Heart right ventricle (tissue), 16 donors: ENCODE measurements at regions not wholly inside any gene's neighbourhood (a gene's known extent, or its start where the extent isn't known, plus 50 kb on each side); places are given as distances from the start of the nearest gene placed in this dataset.

Experiments used
- ATAC-seq, 8 donors: fragments of 200-7000 bp; cut with Tn5 transposase; one replicate each; pipeline ENCODE4 v1.9.1; 2020; ENCODE audit warnings: mild to moderate bottlenecking in 8 of 8, moderate library complexity in 8 of 8, moderate number of reproducible peaks in 1 of 8
- DNase-seq, 2 donors: peaks; one replicate each; pipeline ENCODE4 v3.0.0-alpha.2; 2020
- H3K27ac ChIP-seq, 10 donors: fragments of 200-600 bp; sonication (generic) in 2 of 10; one replicate each; pipeline versions ENCODE4 v1.5.0 to v1.8.0; 2020 to 2022; ENCODE audit warnings: mild to moderate bottlenecking in 3 of 10
- H3K27me3 ChIP-seq, 7 donors: fragments of 200-600 bp; one replicate each; pipeline ENCODE4 v1.8.0; 2021 to 2022; ENCODE audit warnings: mild to moderate bottlenecking in 2 of 7
- H3K36me3 ChIP-seq, 9 donors: fragments of 200-600 bp; sonication (generic) in 1 of 9; one replicate each; pipeline versions ENCODE4 v1.5.0 to v1.8.0; 2020 to 2022; ENCODE audit warnings: mild to moderate bottlenecking in 2 of 9
- H3K4me1 ChIP-seq, 9 donors: fragments of 200-600 bp; sonication (generic) in 1 of 9; one replicate each; pipeline versions ENCODE4 v1.5.0 to v1.8.0; 2020 to 2022; ENCODE audit warnings: mild to moderate bottlenecking in 4 of 9
- H3K4me3 ChIP-seq, 10 donors: fragments of 200-600 bp; sonication (generic) in 2 of 10; one replicate each; pipeline versions ENCODE4 v1.5.0 to v1.8.0; 2020 to 2022; ENCODE audit warnings: mild to moderate bottlenecking in 7 of 10, moderate library complexity in 2 of 10
- H3K9me3 ChIP-seq, 11 donors: fragments of 200-600 bp in 10 of 11; sonication (generic) in 2 of 11; one replicate each; pipeline versions ENCODE4 v1.5.0 to v1.8.0; 2013 to 2022; ENCODE audit warnings: mild to moderate bottlenecking in 2 of 11, control low read depth in 1 of 11, moderate library complexity in 1 of 11
- WGBS, 2 donors: extraction: QIAGEN DNeasy Blood & Tissue Kit; methylation state at CpG; one replicate each; pipeline ENCODE4 v1.1.7; 2013; ENCODE audit warnings: inconsistent platforms in 1 of 2; 5-methylcytosine and 5-hydroxymethylcytosine counted together
- intact Hi-C, 10 donors: fragments of 100-400 bp; cut with DNase I; formaldehyde crosslinking; loops; one replicate each; pipeline versions ENCODE4 v1.11.1 to v1.14.2; 2022
- TF ChIP-seq, protein P1 (sequence below), 9 donors: fragments of 200-600 bp; sonication (generic) in 2 of 9; IDR thresholded peaks; one replicate each; pipeline versions ENCODE4 v1.5.0 to v1.8.0; 2021 to 2022; ENCODE audit warnings: antibody characterized with exemption in 9 of 9, mild to moderate bottlenecking in 5 of 9, moderate library complexity in 1 of 9
- donor health status: Arrhythmogenic right ventricular cardiomyopathy.
- donor health status: ischemic (EF 13 %, LVEDD 7.1; RV severe dilation, severe dysfunction).
- donor health status: healthy with polysubstance abuse.
- donor health status: DM: no; HTN: yes; CAD: no.
- donor health status: DM: no; HTN: no; CAD: no.
- donor health status: ischemic (EF 25% LVEDD 6.9; RV normal size, moderate dysfunction).
- donor health status: ischemic (EF 25% LVEDD 5.7; RV mildly dilated, moderate dysfunction).
- donor health status: healthy.
- donor health status: DM: yes; HTN: yes; CAD: no.
- donor health status: Ischemic cardiomyopathy.
- donor health status: ischemic (EF 35%, LVEDD 5.7; RV mildly dilated, moderate dysfunction).
- donor health status: nonischemic (EF 11% LVEDD 7.7; RV severe dilation, severe dysfunction).
- donor health status: DM: yes; HTN: yes; CAD: no.
- donor health status: PGD.
- donor health status: ischemic (EF 29% LVEDD 5.4; RV normal size, mild dysfunction).
- donor health status: nonischemic (EF 23%, LVEDD 6.1; RV moderate dilation, normal function).

DNA sequence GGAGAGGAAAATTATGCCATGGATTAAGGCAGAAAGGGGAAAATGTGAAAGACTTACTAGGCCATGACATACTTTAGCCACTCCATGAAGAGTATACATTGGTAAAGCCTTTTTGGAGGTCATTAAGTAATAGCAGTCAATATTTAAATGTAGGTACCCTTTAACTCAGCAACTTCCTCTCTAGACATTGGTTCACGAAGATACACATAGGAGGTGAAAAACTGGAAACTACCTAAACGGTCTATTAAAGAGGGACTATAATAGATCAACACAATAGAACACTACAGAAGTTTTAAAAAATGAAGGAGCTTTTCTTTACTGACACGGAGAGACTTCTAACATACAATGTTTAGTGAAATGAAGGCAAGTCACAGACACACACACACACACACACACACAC, 68.2 kb upstream of the BMAL1 start:
- Histone ChIP-seq H3K9me3 (no peaks in the 10 kb centered on the region), H3K27me3 (peaks cover 0 to 7% (median 0%) of the 10 kb centered on the region in 7 donors), H3K4me3 (no peak overlapping the region), H3K36me3 (no peaks in the 10 kb centered on the region), H3K27ac (no peak overlapping the region), H3K4me1 (peaks cover 0 to 32% (median 7%) of the 10 kb centered on the region in 9 donors)
- ATAC-seq: no peak
- no peak for DNase-seq
- TF ChIP-seq, protein P1, sequence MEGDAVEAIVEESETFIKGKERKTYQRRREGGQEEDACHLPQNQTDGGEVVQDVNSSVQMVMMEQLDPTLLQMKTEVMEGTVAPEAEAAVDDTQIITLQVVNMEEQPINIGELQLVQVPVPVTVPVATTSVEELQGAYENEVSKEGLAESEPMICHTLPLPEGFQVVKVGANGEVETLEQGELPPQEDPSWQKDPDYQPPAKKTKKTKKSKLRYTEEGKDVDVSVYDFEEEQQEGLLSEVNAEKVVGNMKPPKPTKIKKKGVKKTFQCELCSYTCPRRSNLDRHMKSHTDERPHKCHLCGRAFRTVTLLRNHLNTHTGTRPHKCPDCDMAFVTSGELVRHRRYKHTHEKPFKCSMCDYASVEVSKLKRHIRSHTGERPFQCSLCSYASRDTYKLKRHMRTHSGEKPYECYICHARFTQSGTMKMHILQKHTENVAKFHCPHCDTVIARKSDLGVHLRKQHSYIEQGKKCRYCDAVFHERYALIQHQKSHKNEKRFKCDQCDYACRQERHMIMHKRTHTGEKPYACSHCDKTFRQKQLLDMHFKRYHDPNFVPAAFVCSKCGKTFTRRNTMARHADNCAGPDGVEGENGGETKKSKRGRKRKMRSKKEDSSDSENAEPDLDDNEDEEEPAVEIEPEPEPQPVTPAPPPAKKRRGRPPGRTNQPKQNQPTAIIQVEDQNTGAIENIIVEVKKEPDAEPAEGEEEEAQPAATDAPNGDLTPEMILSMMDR (IDR thresholded peaks at IDR 0.05): no peak
- intact Hi-C loops: loop anchor here in 2 of 10 donors (2.0 kb wide), 1 partner anchor 135 kb away; no protein-coding TSS in a partner anchor
- WGBS, 2 donors: 84 to 89% methylated on average over 3 of the region's 3 CpGs

DNA sequence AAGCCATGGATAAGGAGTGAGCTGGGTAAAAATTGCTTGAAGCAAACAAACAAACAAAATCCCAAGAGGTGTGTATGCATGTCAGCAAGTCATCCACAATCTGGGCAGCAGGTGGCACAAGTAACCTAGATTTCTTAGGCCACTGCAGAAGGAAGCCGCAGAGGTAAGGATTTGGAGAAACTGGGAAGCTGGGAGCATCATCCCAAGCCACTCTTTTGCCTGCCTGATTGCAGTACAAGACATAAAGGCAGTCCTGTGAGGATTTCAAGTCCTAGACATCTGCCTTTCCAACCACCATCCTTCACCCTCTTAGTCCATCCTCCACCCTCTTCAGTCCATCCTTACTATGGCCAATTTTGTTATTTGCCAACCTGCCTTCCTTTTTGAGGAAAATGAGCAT, 67.2 kb upstream of the BMAL1 start:
- Histone ChIP-seq H3K27ac (no peak overlapping the region), H3K27me3 (peaks cover 0 to 7% (median 0%) of the 10 kb centered on the region in 7 donors), H3K9me3 (no peaks in the 10 kb centered on the region), H3K4me1 (peaks cover 0 to 27% (median 7%) of the 10 kb centered on the region in 9 donors), H3K4me3 (no peak overlapping the region), H3K36me3 (no peaks in the 10 kb centered on the region)
- TF ChIP-seq, protein P1 (IDR thresholded peaks at IDR 0.05): peak; percentile 40 to 77 (median 60)
- DNase-seq (peak in 1 of 2 donors; percentile 55), ATAC-seq (peak in 7 of 8 donors; percentile 48 to 75 (median 68))
- WGBS, 2 donors: 6 to 27% methylated on average over 1 of the region's 1 CpG
- intact Hi-C loops: loop anchor here in 8 of 10 donors (1.0 to 5.0 kb wide), 5 partner anchors 124 to 257 kb away; no protein-coding TSS in a partner anchor

DNA sequence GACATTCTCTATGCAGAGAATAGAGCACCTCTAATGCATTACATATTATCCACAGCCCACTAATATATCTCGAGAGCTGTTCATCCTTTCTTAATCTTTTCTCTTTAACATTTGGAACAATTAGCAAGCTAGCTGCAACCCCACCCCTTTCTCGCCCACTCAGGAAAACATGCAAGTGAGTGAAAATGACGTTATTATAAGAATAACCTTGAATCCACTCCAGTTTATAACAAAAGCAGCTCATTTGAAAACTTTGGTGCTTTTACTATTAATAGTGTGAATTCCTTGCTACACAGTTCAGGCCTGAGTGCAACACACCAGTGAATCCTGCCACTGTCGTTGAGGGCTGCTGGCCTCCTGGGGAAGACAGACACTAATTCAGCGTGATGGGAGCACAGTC, 63.3 kb upstream of the BMAL1 start:
- TF ChIP-seq, protein P1 (IDR thresholded peaks at IDR 0.05): no peak
- 51 to 61% methylated on average over 5 of the region's 5 CpGs for WGBS, 2 donors
- intact Hi-C loops: loop anchor here in 2 of 10 donors (5.0 kb wide), 2 partner anchors 128 to 253 kb away; no protein-coding TSS in a partner anchor
- ATAC-seq: no peak
- Histone ChIP-seq H3K27ac (no peak overlapping the region), H3K27me3 (peaks cover 0 to 7% (median 0%) of the 10 kb centered on the region in 7 donors), H3K4me1 (peaks cover 0 to 13% (median 0%) of the 10 kb centered on the region in 9 donors), H3K9me3 (peaks cover 0 to 3% (median 0%) of the 10 kb centered on the region in 11 donors), H3K36me3 (no peaks in the 10 kb centered on the region), H3K4me3 (no peak overlapping the region)
- DNase-seq: no peak

DNA sequence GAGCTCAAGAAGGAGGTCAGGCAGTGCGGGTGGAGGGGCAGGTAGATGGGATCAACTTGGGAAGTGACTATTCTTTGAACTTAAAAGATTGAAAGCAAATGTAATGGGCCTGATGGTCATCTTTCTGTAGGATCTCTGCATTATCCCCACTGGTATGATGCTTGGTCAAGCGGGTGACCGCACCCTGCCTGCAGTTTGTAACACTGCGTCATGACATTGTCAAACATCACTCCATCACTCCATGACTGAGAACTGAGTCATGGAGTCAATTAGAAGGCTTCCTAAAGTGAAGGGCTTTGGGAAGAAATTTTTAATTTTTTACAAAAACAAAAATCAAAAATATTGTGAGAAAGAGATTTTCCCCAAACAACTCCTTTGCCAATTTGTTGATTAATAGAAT, 62.4 kb upstream of the BMAL1 start:
- H3K9me3 ChIP-seq: peaks cover 0 to 3% (median 0%) of the 10 kb centered on the region in 11 donors
- peaks cover 0 to 13% (median 0%) of the 10 kb centered on the region in 9 donors for H3K4me1 ChIP-seq
- H3K4me3 ChIP-seq: no peak overlapping the region
- H3K36me3 ChIP-seq: no peaks in the 10 kb centered on the region
- intact Hi-C loops: no loop called here
- TF ChIP-seq, protein P1 (IDR thresholded peaks at IDR 0.05): no peak
- no peak for DNase-seq
- 97 to 98% methylated on average over 4 of the region's 4 CpGs for WGBS, 2 donors
- no peak for ATAC-seq
- no peak overlapping the region for H3K27ac ChIP-seq
- H3K27me3 ChIP-seq: peaks cover 0 to 7% (median 0%) of the 10 kb centered on the region in 7 donors
